Kidney glomerular epithelial cell (primary cell): ENCODE measurements at regions not wholly inside any gene's neighbourhood (a gene's known extent, or its start where the extent isn't known, plus 50 kb on each side); places are given as distances from the start of the nearest gene placed in this dataset.
"Not testable (repeated sequence)": the region's sequence is repeated elsewhere in the genome, so short reads cannot be mapped to it uniquely, and the experiment has no call there.

Source experiments
- DNase-seq: peaks from one replicate; lab custom pipeline; 2025; lab: John Stamatoyannopoulos, UW

DNA sequence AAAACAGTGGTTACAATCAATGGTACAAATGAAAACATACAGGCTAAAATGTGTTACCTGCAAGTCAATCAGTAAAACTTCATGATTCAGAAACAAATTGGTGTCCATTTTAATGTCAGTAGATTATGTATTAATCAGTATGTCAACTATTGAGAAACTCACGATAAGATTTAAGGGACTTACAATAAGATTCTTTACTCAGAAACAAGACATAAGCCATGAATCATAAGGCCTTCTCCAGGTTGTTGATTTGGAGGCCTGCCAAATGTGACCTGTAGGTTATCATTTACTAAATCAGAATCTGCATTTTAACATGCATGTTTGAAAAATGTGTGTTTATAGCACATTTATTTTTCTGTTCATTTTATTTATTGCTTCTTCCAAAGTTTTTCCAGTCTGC, 623.1 kb downstream of the CCDC85A start:
- no peak for DNase-seq

DNA sequence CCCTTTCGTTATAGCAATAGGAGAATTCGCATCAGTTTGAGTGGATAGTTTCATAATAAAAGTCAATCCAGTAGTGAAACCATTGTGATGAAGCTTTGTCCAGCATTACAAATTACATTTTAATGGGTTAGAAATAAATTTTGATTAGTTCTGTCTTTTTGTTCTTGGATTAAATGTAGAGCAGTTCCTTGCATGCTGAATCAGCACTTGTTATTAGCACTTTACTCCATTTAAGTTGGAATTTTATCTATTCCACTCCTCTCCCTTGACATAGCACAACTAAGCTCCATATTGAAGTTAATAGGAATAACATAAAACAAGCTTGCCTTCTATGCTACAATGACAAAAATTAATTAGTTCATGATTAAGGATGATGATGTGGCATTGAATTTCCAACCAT, 624.1 kb downstream of the CCDC85A start:
- no peak for DNase-seq

DNA sequence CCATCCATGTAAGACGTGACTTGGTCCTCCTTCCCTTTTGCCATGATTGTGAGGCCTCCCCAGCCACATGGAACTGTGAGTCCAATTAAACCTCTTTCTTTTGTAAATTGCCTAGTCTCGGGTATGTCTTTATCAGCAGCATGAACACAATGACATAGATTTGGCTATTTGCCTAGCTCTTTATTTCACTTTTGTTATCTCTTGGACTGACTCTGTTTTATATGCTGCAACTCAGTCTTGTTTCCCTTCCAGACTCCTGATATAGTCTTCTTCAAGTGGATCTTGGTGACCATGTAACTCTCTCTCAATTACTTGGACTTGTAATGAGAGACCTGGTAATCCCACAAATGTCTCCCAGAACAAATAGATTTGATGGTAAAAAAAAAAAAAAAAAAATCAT, 627.6 kb downstream of the CCDC85A start:
- no peak for DNase-seq

DNA sequence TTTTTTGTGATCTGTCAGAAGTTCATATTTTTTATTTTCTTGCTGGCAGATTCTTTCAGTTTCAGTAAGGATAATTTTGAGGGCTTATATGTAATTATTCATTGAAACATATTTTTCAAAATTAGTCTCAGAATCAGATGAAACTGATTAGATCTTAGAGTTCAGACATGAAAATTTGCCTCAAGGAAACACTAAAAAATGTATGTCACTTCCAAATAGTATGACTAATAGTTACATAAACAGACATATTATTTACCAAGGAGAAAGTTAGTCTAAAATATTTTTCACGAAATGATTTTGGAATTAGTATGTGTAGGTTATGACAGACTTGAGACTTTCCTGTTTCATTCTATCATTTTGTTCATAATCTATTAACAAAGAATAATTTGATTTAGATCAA, 628.6 kb downstream of the CCDC85A start:
- no peak for DNase-seq

DNA sequence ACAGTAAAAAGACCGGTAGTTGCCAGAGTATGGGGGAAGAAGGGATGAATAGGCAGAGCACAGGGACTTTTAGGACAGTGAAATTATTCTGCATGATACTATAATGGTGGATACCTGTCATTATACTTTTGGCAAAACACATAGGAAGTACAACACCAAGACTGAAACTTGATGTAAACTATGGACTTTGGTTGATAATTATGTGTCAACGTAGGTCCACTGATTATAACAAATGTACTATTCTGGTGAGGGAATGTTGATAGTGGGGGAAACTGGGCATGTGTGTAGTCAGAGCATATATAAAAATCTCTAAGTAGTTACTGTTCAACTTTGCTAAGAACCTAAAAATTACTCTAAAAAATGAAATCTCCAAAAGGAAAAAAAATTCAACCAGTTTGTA, 629.7 kb downstream of the CCDC85A start:
- DNase-seq, result no peak

DNA sequence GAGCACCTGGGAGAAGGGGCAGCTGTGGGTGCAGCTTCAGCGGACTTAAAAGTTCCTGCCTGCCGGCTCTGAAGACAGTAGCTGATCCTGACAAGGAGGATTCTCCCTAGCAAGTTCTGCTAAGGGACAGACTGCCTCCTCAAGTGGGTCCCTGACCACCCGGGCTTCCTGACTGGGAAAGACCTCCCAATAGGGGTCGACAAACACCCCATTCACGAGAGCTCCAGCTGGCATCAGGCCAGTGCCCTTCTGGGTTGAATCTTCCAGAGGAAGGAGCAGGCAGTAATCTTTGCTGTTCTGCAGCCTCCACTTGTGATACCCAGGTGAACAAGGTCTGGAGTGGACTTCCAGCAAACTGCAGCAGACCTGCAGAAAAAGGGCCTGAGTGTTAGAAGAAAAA, 632.9 kb downstream of the CCDC85A start:
- no peak for DNase-seq

DNA sequence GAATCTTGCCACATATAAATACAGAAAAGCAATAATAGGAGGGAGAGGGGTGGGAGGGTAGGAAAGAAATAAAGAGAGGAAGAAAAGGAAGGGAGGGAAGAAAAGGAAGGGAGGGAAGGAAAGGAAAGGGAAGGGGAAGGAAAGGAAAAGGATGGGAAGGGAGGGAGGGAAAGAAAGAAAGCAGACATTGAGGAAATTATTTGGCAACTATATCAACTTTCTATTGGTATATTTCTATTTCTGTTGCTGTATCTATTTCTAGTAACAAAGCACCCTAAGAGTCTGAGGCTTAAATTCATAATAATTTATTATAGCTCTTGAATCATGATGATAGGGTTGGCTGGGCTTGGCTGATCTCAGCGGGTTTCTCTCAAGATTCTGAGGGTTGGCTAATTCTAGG, 648.0 kb downstream of the CCDC85A start:
- no peak for DNase-seq

DNA sequence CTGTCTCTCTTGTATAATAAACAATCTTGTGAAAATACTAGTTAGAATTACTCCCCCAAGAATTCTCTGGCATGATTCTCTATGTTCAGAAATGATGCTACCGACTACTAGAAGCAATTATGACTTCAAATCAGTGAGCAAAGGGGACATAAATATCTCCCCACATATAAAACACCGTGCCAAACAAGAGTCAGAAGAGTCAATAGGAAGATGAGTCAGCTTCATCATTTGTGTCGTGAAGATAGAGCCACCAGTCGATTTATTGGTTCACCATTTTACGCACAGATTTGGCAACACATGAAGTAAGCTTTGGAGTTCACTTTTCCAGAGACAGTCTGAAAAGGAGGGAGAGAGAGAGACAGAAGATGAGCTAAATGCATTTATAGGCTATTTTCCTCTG, 650.9 kb downstream of the CCDC85A start:
- no peak for DNase-seq

DNA sequence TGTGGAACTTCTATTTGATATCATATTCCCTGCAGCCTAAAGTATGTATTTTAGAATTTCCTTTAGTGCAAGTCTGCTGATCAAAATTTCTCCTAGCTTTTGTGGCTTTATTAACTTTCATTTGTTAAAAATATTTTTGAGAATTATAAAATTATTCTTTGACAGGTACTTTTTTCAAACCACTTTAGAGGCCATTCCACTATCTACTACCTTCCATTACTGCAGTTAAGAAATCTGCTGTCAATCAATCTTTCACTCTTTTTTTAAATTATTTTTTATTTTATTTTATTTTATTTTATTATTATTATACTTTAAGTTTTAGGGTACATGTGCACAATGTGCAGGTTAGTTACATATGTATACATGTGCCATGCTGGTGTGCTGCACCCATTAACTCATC, 656.2 kb downstream of the CCDC85A start:
- DNase-seq, result not testable (repeated sequence)

DNA sequence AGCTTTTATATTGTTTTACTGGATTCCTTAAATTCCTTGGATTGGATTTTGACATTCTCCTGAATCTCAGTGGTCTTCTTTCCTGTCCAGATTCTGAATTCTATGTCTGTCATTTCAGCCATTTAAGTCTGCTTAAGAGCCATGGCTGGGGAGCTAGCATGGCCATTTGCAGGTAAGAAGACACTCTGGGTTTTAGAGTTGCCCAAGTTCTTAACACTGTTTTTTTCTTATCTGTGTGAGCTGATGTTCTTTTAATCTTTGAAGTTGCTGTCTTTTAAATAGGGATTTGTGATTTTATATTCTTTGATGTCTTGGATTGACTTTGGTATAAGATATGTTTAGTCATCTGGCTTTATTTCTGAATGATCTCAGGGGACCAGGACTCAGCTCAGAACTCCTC, 677.2 kb downstream of the CCDC85A start:
- DNase-seq, result no peak

DNA sequence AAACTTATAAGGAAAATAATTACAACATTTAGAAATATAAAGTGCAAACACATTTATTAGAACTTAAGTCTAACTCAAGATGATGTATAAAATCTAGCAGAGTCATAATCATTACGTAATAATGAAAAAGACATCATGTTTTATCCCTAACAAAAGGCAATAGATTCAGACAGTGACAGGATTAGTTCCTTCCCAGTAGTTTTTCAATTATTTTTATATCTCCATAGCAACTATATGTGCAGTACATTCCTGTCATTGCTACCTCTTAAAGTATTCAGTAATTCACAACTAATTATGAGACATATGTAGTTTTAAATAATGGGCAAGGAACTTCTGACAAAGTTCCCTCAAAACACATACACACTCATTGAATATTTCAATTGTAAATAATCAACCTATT, 687.9 kb downstream of the CCDC85A start:
- DNase-seq, result no peak

DNA sequence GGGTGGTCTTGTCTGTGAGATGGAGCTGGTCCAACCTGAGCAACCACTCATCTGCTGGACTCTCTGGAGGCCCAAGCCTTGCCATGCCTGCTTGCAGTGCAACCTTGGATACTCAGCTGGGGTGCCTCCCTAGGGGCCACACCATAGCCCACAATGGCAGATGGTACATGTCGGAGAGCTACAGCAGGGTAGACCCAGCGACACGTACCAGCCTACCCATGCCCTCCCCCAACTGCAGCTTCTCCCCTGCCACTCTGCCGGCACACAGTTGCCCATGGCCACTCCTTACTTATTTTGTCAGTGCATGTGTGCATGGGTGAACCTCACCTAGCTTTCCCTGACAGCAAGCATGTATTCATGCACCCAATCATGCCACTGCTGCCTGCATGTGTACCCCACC, 690.9 kb downstream of the CCDC85A start:
- DNase-seq, result no peak

DNA sequence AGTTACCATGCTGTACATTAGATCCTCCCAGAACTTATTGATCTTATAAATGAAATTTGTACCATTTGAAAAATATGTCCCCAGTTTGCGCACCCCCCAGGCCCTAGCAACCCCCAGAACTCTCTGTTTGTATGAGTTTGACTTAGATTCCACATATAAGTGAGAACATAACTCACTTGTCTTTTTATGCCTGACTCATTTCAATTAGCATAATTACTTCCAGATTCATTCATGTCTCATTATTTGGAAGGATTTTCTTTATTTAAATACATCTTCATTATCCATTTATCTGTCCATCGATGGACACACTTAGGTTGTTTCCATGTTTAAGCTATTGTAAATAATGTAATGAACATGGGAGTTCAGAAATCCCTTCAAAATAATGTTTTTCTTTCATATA, 705.9 kb downstream of the CCDC85A start:
- no peak for DNase-seq

DNA sequence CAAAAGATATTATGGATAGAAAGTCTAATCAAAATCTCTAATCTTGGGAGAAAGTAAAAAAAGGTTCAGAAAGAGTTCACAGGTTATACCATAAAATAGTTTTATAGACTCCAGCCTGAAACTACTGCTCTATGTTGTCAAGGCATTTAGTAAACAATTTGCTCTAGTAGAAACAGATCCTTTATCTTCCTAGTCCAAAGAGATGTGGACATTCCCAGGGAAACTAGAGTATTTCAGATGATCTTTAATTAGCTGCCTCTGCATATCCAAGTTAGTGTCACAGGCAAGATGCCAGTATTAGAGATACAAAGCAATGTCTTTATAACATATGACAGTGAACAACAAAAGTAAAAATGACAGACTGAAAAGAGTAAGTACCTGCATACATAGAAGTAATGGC, 708.6 kb downstream of the CCDC85A start:
- DNase-seq, result no peak

DNA sequence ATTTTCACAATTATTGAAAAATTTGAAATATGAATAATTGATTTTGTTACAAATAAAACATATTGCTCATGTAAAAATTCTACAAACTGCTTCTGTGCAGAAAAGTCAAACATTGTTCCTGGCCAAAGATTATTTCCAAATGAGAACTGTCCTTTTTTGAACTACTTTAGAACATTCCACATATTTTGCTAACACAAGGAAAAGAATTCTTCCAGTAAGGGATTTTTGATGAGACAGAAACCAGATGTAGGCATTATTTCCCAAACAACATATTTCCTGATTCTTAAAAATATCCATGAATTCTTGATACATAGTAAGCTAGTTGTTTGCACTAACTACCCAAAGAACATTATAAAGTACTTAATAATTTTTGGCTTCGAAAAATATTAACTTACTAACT, 715.2 kb downstream of the CCDC85A start:
- DNase-seq, result no peak

DNA sequence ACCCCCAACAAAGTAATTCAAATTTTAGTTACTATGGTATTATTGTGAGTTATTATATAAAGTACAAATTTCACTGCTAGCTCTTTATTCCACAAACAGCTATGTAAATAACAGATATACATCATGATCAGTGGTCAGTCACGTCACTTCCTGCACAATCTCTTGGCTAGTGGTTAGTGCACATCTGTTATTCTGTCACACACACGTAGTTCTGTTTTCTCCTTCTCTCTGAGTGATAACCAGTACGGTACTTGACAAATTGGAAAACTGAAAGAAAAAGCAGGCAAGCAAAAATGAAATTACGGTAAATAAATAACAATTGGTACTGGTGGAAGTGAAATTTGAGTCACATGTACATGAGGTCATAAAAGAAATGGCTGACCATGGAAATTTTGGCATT, 728.7 kb downstream of the CCDC85A start:
- DNase-seq, result no peak

DNA sequence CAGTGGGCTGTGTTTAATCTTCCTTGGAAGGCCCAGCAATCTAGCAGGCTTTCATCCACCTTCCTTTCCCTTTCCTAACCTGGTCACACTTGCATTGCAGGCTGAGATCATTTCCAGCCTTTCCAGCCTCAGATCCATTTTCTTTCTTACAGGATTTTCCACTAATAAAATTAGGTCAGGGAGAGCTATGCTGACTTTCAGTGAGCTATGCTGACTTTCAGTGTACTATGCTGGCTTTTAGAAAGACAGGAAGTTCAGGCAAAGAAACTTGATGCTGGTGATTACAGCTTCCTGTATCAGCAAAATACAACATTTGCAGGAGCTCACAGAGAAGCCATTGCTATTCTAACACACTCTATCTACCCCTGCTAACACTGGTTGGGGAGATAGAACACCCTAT, 735.0 kb downstream of the CCDC85A start:
- no peak for DNase-seq

DNA sequence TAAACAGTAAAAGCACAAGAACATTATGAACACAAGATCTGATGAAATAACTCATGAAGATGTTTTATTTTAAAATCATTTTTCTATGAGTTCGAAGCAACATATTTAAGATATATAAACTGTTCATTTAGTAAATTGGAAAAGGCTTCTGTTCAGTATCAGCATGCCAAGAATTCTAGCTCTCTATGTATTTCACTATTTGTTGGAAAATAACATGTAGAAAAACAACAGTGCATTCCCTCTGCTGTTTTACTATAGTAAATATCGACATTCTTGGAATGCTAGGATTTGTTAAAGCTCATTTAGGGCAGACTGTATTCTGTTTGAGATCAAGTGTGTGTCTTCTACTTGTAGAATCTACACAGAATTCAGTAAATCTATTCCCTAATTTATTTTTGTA, 750.2 kb downstream of the CCDC85A start:
- DNase-seq, result no peak

DNA sequence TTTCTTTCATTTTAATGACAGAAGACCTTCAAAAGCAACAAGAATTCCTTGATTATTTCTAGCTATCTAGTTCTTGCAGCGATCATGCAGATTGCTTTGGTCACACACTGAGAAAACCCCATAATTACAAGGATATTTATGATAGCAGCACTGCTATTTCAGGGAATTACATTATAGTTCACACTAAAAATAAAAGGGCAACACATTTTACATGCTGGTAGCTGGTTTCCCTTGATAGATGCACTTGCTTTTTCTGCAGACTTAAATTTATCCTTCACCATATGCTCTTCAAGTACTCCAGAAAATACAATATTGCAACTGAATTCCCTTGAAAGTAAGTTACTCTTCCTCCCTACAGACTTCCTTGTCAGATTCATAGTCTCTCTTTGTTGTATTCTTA, 751.1 kb downstream of the CCDC85A start:
- no peak for DNase-seq

DNA sequence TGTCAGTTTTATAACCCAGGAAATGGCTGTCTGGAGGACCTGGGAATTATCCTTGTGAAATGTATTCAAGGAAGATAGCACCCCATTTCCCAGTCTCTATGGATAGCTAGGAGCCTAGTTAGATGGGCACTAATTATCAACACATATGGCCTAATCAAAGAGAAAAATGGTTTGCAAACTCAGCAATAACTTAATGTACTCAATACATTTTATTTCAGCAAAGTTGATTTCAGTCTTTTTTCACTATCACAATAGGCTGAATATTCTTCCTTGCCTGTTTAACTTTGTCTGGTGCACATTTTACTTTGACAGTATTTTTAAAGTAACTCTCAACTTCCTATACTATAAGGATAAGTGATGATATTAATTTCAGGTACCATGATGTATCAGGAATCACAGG, 756.3 kb downstream of the CCDC85A start:
- DNase-seq, result no peak

DNA sequence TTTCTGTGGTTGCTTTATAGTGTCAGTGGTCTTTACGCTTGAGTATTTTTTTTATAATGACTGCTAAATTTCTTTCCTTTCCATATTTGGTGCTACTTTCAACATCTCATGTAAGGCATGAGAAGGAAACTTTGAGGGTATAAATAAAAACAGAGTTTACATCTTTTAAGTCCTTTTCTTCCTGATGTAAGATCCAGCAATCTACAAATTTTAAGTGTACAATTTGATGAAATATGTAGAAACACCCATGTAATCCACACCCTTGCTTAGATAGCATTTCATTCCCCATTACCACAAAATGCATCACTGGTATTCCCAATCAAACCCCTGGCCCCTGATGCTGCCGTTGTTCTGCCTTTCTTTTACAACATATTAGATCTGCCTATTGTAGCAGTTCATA, 769.1 kb downstream of the CCDC85A start:
- no peak for DNase-seq

DNA sequence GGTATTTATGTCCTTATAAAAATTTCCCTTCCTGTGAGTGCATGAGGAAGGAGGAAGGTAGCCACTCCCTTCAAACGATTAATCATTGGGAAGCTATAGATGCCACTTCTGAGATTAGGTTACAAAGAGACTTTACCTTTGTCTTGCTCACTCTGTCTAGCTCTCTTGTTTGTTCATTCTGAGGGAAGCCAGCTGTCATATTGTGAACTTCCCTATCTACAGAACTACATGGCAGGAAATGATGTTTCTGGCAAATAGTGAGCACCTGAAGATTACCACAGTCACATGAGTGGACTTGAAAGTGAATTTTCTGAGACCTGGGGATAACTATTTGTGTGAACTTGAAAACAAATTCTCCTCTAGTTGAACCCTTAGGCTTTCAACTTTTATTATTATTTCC, 776.8 kb downstream of the CCDC85A start:
- DNase-seq, result no peak

DNA sequence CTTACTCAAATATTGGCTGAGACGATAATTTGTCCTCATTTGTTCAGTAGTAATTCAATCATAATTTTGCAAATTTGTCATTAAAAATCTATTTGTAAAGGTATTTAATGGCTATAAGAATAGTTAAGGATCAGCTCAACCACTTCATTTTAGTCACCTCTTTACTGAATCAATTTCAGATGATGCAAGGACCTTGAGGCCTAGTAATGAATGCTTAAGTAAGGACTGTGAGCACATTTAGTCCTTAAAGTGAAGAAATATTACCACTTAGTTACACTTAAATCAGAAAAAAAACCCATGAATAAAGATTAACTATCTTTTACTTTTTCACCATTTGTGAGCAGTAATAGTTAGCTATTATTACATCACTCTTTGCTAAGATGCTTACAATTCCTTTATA, 778.9 kb downstream of the CCDC85A start:
- DNase-seq, result no peak

DNA sequence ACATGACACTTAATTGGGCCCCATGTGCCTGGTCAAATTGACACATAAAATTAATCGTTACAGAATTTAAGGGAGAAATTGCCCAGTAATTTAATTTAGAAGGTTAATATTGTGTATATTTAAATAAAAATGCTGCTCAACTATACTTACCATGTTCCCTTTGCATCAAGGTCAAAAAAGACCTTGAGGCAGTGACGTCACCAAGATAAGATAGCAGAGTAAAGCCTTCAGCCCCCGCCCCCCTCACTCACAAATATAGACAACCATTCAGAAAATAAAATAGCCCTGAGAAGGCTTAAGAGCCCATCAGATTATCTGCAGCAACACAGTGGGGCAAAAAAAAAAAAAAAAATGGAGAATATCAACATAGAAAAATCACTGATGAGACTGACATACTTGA, 785.7 kb downstream of the CCDC85A start:
- no peak for DNase-seq

DNA sequence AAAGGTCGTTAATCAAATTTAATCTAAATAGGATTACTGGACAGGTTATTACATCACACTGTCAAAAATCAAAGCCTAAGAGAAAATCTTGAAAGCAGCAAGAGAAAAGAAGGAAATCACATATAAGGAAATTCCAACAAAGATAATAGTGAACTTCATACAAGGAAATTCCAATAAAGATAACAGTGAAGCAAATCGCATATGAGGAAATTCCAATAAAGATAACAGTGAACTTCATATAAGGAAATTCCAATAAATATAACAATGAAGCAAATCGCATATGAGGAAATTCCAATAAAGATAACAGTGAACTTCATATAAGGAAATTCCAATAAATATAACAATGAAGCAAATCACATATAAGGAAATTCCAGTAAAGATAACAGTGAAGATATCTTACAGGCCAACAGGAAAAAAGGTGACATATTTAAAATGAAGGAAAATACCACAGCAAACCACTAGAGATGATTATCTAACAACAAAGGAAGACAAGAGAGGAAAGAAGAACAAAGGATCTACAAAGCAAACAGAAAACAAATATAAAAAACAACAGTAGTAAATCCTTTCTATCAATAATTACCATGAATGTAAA, 787.7 kb downstream of the CCDC85A start:
- no peak for DNase-seq
